Neural cell (in vitro differentiated cells): ENCODE measurements at regions not wholly inside any gene's neighbourhood (a gene's known extent, or its start where the extent isn't known, plus 50 kb on each side); places are given as distances from the start of the nearest gene placed in this dataset.

Experiments used
- H2AFZ ChIP-seq: fragments of 200-600, 300-800 bp; sonication (generic), shearing (Covaris generic); 2 replicates; pipeline ENCODE4 v1.6.0; 2014; ENCODE audit warnings: low read depth, mild to moderate bottlenecking, antibody characterized with exemption, low read length, moderate library complexity
- H3F3A ChIP-seq: fragments of 200-600 bp; shearing (Covaris generic); 2 replicates; pipeline ENCODE4 v1.6.1; 2016; ENCODE audit warnings: mild to moderate bottlenecking, moderate library complexity, mixed read lengths, antibody characterized with exemption, low read length; ENCODE audit not compliant: insufficient read depth, poor library complexity, severe bottlenecking
- H3K27ac ChIP-seq: fragments of 200-600, 300-800 bp; sonication (generic), shearing (Covaris generic); 2 replicates; pipeline ENCODE4 v1.5.1; 2014; ENCODE audit warnings: mild to moderate bottlenecking, low read length, moderate library complexity
- H3K27me3 ChIP-seq: fragments of 300-800, 200-600 bp; sonication (generic), shearing (Covaris generic); 2 replicates; pipeline ENCODE4 v1.6.0; 2014; ENCODE audit warnings: mild to moderate bottlenecking, low read depth, low read length, moderate library complexity; ENCODE audit not compliant: insufficient read depth
- H3K36me3 ChIP-seq: fragments of 300-800, 200-600 bp; sonication (generic), shearing (Covaris generic); 2 replicates; pipeline ENCODE4 v1.5.1; 2014; ENCODE audit warnings: mild to moderate bottlenecking, antibody characterized with exemption, low read length, moderate library complexity; ENCODE audit not compliant: insufficient read depth
- H3K4me2 ChIP-seq: fragments of 300-800, 200-600 bp; sonication (generic), shearing (Covaris generic); 2 replicates; pipeline ENCODE4 v1.6.0; 2014; ENCODE audit warnings: mild to moderate bottlenecking, low read length
- H3K4me3 ChIP-seq: fragments of 300-800, 200-600 bp; sonication (generic), shearing (Covaris generic); 2 replicates; pipeline ENCODE4 v1.5.1; 2014; ENCODE audit warnings: mild to moderate bottlenecking, low read length, moderate library complexity
- H3K79me2 ChIP-seq: fragments of 200-600 bp; shearing (Covaris generic); replicated peaks from 2 replicates; pipeline ENCODE4 v1.6.0; 2014; ENCODE audit warnings: mild to moderate bottlenecking, low read length, moderate library complexity; ENCODE audit not compliant: insufficient read depth
- H3K9ac ChIP-seq: fragments of 300-800, 200-600 bp; sonication (generic), shearing (Covaris generic); 2 replicates; pipeline ENCODE4 v1.6.1; 2016; ENCODE audit warnings: mild to moderate bottlenecking, low read length, mixed read lengths
- H3K9me2 ChIP-seq: fragments of 200-600 bp; shearing (Covaris generic); 2 replicates; pipeline ENCODE4 v1.6.1; 2016; ENCODE audit warnings: mild to moderate bottlenecking, low read length, mixed read lengths; ENCODE audit not compliant: insufficient read depth
- H3K9me3 ChIP-seq: fragments of 200-600, 300-800 bp; sonication (generic), shearing (Covaris generic); 2 replicates; pipeline ENCODE4 v1.6.1; 2016; ENCODE audit warnings: mild to moderate bottlenecking, mixed run types, low read length, moderate library complexity, mixed read lengths
- H4K20me1 ChIP-seq: fragments of 200-600 bp; shearing (Covaris generic); 2 replicates; pipeline ENCODE4 v1.6.1; 2016; ENCODE audit warnings: mild to moderate bottlenecking, mixed run types; ENCODE audit not compliant: insufficient read depth
- EP300 ChIP-seq: fragments of 450-650 bp; conservative IDR thresholded peaks from 2 replicates; pipeline ENCODE4 v1.6.1; 2014; ENCODE audit warnings: antibody characterized with exemption, mild to moderate bottlenecking, moderate library complexity; ENCODE audit not compliant: poor library complexity, severe bottlenecking
- EZH2 ChIP-seq: fragments of 200-600, 300-800 bp; shearing (Covaris generic), sonication (generic); IDR thresholded peaks from 2 replicates; pipeline ENCODE4 v1.6.1; 2014; ENCODE audit warnings: antibody characterized with exemption, low read length, borderline replicate concordance, mild to moderate bottlenecking; ENCODE audit not compliant: insufficient read depth, poor library complexity, severe bottlenecking
- MXI1 ChIP-seq: fragments of 450-650 bp; conservative IDR thresholded peaks from 2 replicates; pipeline ENCODE4 v1.6.1; 2014; ENCODE audit warnings: antibody characterized with exemption, mild to moderate bottlenecking; ENCODE audit not compliant: poor library complexity, severe bottlenecking
- POLR2AphosphoS5 ChIP-seq: IDR thresholded peaks from 2 replicates; pipeline ENCODE4 v1.6.1; 2012
- RAD21 ChIP-seq: fragments of 450-650 bp; conservative IDR thresholded peaks from 2 replicates; pipeline ENCODE4 v1.6.1; 2014; ENCODE audit warnings: antibody characterized with exemption, mild to moderate bottlenecking, moderate library complexity
- SMC3 ChIP-seq: fragments of 450-650 bp; conservative IDR thresholded peaks from 2 replicates; pipeline ENCODE4 v1.6.1; 2014; ENCODE audit warnings: antibody characterized with exemption, mild to moderate bottlenecking, moderate library complexity; ENCODE audit not compliant: poor library complexity
- TAF1 ChIP-seq: IDR thresholded peaks from 2 replicates; pipeline ENCODE4 v1.6.1; 2012; ENCODE audit warnings: low read depth
- TF ChIP-seq, protein P1 (sequence below): IDR thresholded peaks from 2 replicates; pipeline ENCODE4 v1.6.1; 2012; ENCODE audit warnings: borderline replicate concordance
- TF ChIP-seq, protein P2 (sequence below): fragments of 450-650 bp; IDR thresholded peaks from 2 replicates; pipeline ENCODE4 v1.5.1; 2014; ENCODE audit warnings: antibody characterized with exemption, mild to moderate bottlenecking, moderate library complexity; ENCODE audit not compliant: poor library complexity, severe bottlenecking

DNA sequence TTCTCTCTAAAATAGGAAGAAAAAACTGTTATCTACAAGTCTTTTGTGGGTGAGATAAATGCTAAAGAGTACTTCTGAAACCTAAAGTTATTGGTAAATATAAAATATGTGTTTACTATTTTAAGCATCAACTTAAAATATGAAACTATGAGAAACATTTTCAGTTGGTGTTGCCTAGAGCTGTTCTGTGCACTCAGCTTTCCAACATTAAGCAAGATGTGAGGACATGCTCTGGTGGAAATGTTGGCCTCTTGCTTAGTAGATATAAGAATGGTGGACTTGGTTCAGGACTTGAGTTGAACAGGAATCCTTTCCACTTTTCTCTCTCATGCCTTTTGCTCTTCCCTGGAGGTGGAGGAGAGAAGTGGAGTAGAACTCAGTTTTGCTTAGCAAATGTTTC lies 164.1 kb upstream of the PELI2 start:
- no peak overlapping the region for H3K4me3 ChIP-seq
- no peak overlapping the region for H2AFZ ChIP-seq
- no peaks in the 10 kb centered on the region for H3K9me2 ChIP-seq
- H3K9ac ChIP-seq, result no peak overlapping the region
- H3K9me3 ChIP-seq, result no peaks in the 10 kb centered on the region
- H3F3A ChIP-seq, result no peaks in the 10 kb centered on the region
- H3K79me2 ChIP-seq, result no peaks in the 10 kb centered on the region
- no peak overlapping the region for H3K27ac ChIP-seq
- no peaks in the 10 kb centered on the region for H3K36me3 ChIP-seq
- TF ChIP-seq MXI1 (no peak), SMC3 (no peak), EP300 (no peak), RAD21 (no peak), EZH2 (no peak), TAF1 (no peak), POLR2AphosphoS5 (no peak)
- TF ChIP-seq, protein P1, sequence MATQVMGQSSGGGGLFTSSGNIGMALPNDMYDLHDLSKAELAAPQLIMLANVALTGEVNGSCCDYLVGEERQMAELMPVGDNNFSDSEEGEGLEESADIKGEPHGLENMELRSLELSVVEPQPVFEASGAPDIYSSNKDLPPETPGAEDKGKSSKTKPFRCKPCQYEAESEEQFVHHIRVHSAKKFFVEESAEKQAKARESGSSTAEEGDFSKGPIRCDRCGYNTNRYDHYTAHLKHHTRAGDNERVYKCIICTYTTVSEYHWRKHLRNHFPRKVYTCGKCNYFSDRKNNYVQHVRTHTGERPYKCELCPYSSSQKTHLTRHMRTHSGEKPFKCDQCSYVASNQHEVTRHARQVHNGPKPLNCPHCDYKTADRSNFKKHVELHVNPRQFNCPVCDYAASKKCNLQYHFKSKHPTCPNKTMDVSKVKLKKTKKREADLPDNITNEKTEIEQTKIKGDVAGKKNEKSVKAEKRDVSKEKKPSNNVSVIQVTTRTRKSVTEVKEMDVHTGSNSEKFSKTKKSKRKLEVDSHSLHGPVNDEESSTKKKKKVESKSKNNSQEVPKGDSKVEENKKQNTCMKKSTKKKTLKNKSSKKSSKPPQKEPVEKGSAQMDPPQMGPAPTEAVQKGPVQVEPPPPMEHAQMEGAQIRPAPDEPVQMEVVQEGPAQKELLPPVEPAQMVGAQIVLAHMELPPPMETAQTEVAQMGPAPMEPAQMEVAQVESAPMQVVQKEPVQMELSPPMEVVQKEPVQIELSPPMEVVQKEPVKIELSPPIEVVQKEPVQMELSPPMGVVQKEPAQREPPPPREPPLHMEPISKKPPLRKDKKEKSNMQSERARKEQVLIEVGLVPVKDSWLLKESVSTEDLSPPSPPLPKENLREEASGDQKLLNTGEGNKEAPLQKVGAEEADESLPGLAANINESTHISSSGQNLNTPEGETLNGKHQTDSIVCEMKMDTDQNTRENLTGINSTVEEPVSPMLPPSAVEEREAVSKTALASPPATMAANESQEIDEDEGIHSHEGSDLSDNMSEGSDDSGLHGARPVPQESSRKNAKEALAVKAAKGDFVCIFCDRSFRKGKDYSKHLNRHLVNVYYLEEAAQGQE, result no peak
- TF ChIP-seq, protein P2, sequence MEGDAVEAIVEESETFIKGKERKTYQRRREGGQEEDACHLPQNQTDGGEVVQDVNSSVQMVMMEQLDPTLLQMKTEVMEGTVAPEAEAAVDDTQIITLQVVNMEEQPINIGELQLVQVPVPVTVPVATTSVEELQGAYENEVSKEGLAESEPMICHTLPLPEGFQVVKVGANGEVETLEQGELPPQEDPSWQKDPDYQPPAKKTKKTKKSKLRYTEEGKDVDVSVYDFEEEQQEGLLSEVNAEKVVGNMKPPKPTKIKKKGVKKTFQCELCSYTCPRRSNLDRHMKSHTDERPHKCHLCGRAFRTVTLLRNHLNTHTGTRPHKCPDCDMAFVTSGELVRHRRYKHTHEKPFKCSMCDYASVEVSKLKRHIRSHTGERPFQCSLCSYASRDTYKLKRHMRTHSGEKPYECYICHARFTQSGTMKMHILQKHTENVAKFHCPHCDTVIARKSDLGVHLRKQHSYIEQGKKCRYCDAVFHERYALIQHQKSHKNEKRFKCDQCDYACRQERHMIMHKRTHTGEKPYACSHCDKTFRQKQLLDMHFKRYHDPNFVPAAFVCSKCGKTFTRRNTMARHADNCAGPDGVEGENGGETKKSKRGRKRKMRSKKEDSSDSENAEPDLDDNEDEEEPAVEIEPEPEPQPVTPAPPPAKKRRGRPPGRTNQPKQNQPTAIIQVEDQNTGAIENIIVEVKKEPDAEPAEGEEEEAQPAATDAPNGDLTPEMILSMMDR, result no peak
- no peaks in the 10 kb centered on the region for H4K20me1 ChIP-seq
- H3K4me2 ChIP-seq, result no peak overlapping the region
- H3K27me3 ChIP-seq, result no peaks in the 10 kb centered on the region

DNA sequence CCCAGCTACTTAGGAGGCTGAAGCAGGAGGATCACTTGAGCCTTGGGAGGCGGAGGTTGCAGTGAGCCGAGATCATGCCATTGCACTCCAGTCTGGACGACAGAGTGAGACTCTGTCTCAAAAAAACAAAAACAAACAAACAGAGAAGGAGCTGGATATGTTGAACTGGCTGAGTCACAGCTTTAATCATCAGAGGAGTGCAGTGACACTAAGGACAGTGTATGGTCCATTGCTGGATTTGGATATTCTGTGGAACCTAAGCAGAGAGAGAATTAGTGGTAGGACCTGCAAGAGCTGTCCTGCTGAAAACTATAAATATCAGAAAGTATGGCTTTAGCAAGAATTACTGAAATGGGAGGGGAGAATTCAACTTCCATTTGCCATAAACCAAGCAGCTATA lies 163.0 kb upstream of the PELI2 start:
- Histone ChIP-seq H3F3A (no peaks in the 10 kb centered on the region), H3K27me3 (no peaks in the 10 kb centered on the region)

More for the DNA sequence above, 163.0 kb upstream of the PELI2 start:
- no peak overlapping the region for H2AFZ ChIP-seq
- H4K20me1 ChIP-seq, result no peaks in the 10 kb centered on the region
- H3K79me2 ChIP-seq, result no peaks in the 10 kb centered on the region
- no peak overlapping the region for H3K4me2 ChIP-seq
- no peak overlapping the region for H3K4me3 ChIP-seq
- no peak for TF ChIP-seq RAD21
- TF ChIP-seq, protein P2, result no peak
- TF ChIP-seq EP300, result no peak
- TF ChIP-seq TAF1, result no peak
- TF ChIP-seq, protein P1, result no peak
- TF ChIP-seq SMC3, result no peak
- TF ChIP-seq MXI1, result no peak
- TF ChIP-seq EZH2, result no peak
- TF ChIP-seq POLR2AphosphoS5, result no peak
- no peaks in the 10 kb centered on the region for H3K36me3 ChIP-seq
- H3K9ac ChIP-seq, result no peak overlapping the region
- no peak overlapping the region for H3K27ac ChIP-seq
- no peaks in the 10 kb centered on the region for H3K9me2 ChIP-seq
- H3K9me3 ChIP-seq, result no peaks in the 10 kb centered on the region
